Gastroesophageal sphincter (tissue), 4 donors: ENCODE measurements at regions not wholly inside any gene's neighbourhood (a gene's known extent, or its start where the extent isn't known, plus 50 kb on each side); places are given as distances from the start of the nearest gene placed in this dataset.

Experiments used
- ATAC-seq: fragments of 150-250 bp; one replicate; pipeline ENCODE4 v1.9.1; 2016; ENCODE audit warnings: mild to moderate bottlenecking, moderate library complexity
- H3K27ac ChIP-seq, 4 donors: fragments of 200-600 bp; sonication (generic) in 3 of 4; 1 replicate in 3 of 4; 2 replicates in 1 of 4; pipeline ENCODE4 v1.5.1; 2016 to 2019
- H3K27me3 ChIP-seq: fragments of 200-600 bp; sonication (generic); one replicate; pipeline ENCODE4 v1.5.1; 2019
- H3K36me3 ChIP-seq, 2 donors: fragments of 200-600 bp; sonication (generic); one replicate each; pipeline ENCODE4 v1.5.1; 2019; ENCODE audit warnings: control low read depth in 1 of 2
- H3K4me1 ChIP-seq, 3 donors: fragments of 200-600 bp; sonication (generic); 1 replicate in 2 of 3; 2 replicates in 1 of 3; pipeline ENCODE4 v1.5.1; 2016 to 2019; ENCODE audit warnings: control low read depth in 2 of 3
- H3K4me3 ChIP-seq, 2 donors: fragments of 200-600 bp; sonication (generic); one replicate each; pipeline ENCODE4 v1.5.1; 2019; ENCODE audit warnings: mild to moderate bottlenecking in 1 of 2, moderate library complexity in 1 of 2
- H3K9me3 ChIP-seq, 3 donors: fragments of 200-600 bp; sonication (generic); one replicate each; pipeline ENCODE4 v1.5.1; 2017 to 2019; ENCODE audit warnings: control low read depth in 2 of 3
- CTCF ChIP-seq, 4 experiments: fragments of 200-600 bp in 2 of 4; fragments of 450-650 bp in 2 of 4; sonication (generic) in 1 of 4; IDR thresholded peaks; one replicate each; pipeline ENCODE4 v1.5.1; 2017 to 2019; ENCODE audit warnings: antibody characterized with exemption in 4 of 4, mild to moderate bottlenecking in 2 of 4, moderate library complexity in 2 of 4
- EP300 ChIP-seq: sonication (generic); formaldehyde crosslinking; IDR thresholded peaks from one replicate; pipeline ENCODE4 v1.6.1; 2017; ENCODE audit warnings: antibody characterized with exemption, mild to moderate bottlenecking
- POLR2A ChIP-seq, 2 donors: fragments of 450-650 bp; IDR thresholded peaks; one replicate each; pipeline ENCODE4 v1.6.1; 2017; ENCODE audit warnings: antibody characterized with exemption in 2 of 2, mild to moderate bottlenecking in 2 of 2, moderate library complexity in 1 of 2
- POLR2AphosphoS5 ChIP-seq: sonication (generic); formaldehyde crosslinking; IDR thresholded peaks from one replicate; pipeline ENCODE4 v1.6.1; 2017; ENCODE audit warnings: antibody characterized with exemption
- WGBS, 2 donors: methylation state at CpG; one replicate each; pipeline ENCODE4 v1.1.5; 2018; ENCODE audit warnings: low coverage in 1 of 2; 5-methylcytosine and 5-hydroxymethylcytosine counted together

GRCh38 chr16:66082424-66082823 lies 284.1 kb upstream of the CDH5 start:
- no peak overlapping the region for H3K27ac ChIP-seq
- H3K36me3 ChIP-seq, result no peaks in the 10 kb centered on the region
- no peak overlapping the region for H3K4me3 ChIP-seq
- WGBS, 2 donors, result 70 to 83% methylated on average over 2 of the region's 2 CpGs
- H3K27me3 ChIP-seq, result no peaks in the 10 kb centered on the region
- H3K4me1 ChIP-seq, result no peaks in the 10 kb centered on the region
- TF ChIP-seq CTCF (IDR thresholded peaks at IDR 0.05) (no peak), POLR2A (IDR thresholded peaks at IDR 0.05) (no peak), POLR2AphosphoS5 (no peak), EP300 (no peak)
- ATAC-seq, result no peak
- no peaks in the 10 kb centered on the region for H3K9me3 ChIP-seq

DNA sequence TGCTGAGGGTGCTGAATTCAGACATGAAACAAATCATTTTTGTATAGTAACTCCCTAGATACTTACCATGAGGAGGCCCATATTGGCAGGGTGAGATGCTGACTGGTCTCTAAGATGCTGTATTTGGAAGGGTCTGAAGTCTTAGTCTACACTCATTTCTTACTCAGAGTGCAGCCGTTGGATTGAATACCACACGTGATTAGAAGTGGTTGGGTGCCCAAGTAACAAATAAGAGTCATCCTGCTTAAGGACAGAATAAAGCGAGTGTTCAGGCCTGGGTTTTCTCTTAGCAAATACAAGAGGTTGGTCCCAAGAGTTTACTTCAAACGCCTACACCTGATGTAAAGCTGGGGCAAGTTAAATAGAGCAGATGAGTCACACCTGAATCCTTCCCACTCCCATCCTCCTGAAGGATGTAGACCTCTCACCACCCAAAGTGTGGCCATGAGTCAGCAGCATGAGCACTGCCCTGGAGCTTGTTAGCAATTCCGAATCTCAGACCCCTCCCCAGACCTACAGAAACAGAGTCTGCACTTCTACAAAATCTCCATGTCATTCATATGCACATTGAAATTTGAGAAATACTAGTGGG lies 284.6 kb upstream of the CDH5 start:
- Histone ChIP-seq H3K4me3 (no peak overlapping the region), H3K9me3 (no peaks in the 10 kb centered on the region), H3K27me3 (no peaks in the 10 kb centered on the region), H3K36me3 (no peaks in the 10 kb centered on the region), H3K27ac (no peak overlapping the region), H3K4me1 (no peaks in the 10 kb centered on the region)
- TF ChIP-seq POLR2AphosphoS5 (no peak), CTCF (IDR thresholded peaks at IDR 0.05) (no peak), EP300 (no peak), POLR2A (IDR thresholded peaks at IDR 0.05) (no peak)
- ATAC-seq, result no peak
- 65 to 69% methylated on average over 2 to 3 of the region's 5 CpGs for WGBS, 2 donors

- Histone ChIP-seq H3K27ac (no peak overlapping the region), H3K4me1 (no peaks in the 10 kb centered on the region), H3K4me3 (no peak overlapping the region), H3K9me3 (no peaks in the 10 kb centered on the region), H3K36me3 (no peaks in the 10 kb centered on the region), H3K27me3 (no peaks in the 10 kb centered on the region)
- no peak for ATAC-seq
- WGBS, 2 donors, result 66 to 73% methylated on average over 4 to 5 of the region's 5 CpGs
- TF ChIP-seq POLR2AphosphoS5 (no peak), POLR2A (IDR thresholded peaks at IDR 0.05) (no peak), CTCF (IDR thresholded peaks at IDR 0.05) (no peak), EP300 (no peak)
Observed at GRCh38 chr16:66079671-66080334, 286.7 kb upstream of the CDH5 start.

DNA sequence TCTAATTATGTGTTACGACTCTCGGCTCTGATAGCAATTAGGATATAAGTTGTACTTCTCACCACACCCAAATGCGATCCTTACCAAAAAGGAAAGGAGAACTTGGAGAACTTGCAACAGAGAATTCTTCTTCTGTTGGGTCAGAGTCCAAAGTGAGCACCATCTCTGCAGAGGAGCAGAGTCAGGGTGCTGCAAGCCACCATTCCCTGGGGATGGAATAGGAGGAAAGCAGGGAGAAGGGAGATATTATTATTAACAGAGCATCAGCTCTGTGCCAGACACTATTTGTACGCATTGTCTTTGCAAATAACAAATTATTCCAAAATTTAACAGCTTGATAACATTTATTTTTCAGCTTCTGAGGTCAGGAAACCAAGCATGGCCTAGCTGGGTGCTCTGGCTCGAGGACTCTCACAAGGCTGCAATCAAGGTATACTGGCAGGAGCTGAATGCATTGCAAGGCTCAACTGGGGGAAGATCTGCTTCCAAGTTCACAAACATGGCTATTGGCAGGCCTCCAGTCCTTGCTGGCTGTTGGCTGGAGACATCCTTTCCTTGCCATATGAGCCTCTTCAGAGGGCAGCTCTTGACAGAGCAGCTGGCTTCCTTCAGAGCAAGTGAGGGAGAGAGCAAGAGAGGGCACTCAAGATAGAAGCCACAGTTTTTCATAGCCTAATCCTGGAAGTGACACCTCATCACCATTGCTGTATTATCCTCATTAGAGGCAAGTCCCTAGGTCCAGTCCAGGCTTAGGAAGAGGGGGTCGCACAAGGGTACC lies 296.2 kb upstream of the CDH5 start:
- no peak overlapping the region for H3K4me3 ChIP-seq
- H3K9me3 ChIP-seq, result no peaks in the 10 kb centered on the region
- H3K27me3 ChIP-seq, result no peaks in the 10 kb centered on the region
- no peaks in the 10 kb centered on the region for H3K36me3 ChIP-seq
- H3K27ac ChIP-seq, result peak overlapping the region in 2 of 4 donors; percentile 8 to 56
- TF ChIP-seq EP300 (no peak), POLR2AphosphoS5 (peak; percentile 86), CTCF (IDR thresholded peaks at IDR 0.05) (no peak)
- WGBS, 2 donors, result 54 to 72% methylated on average over 3 to 5 of the region's 6 CpGs
- ATAC-seq, result peak; percentile 79
- peaks cover 2 to 28% (median 4%) of the 10 kb centered on the region in 3 donors for H3K4me1 ChIP-seq
